WTC11 (cell line): ENCODE measurements at regions not wholly inside any gene's neighbourhood (a gene's known extent, or its start where the extent isn't known, plus 50 kb on each side); places are given as distances from the start of the nearest gene placed in this dataset.

Experiments used
- ATAC-seq: fragments of 200-7000 bp; cut with Tn5 transposase; 2 replicates; pipeline ENCODE4 v1.10.0; 2021; ENCODE audit warnings: mild to moderate bottlenecking, moderate library complexity
- CTCF ChIA-PET: fragments of 300-600 bp; sonication (Branson Sonifier 250); formaldehyde crosslinking; loops from one replicate; lab custom pipeline; 2021; ENCODE audit warnings: antibody characterized with exemption; lab: Charles Lee
- POLR2A ChIA-PET: fragments of 350-600 bp; sonication (Branson Sonifier 250); formaldehyde crosslinking; loops from one replicate; lab custom pipeline; 2021; ENCODE audit warnings: antibody characterized with exemption; lab: Charles Lee
- DNase-seq: peaks from one replicate; pipeline ENCODE4 v3.0.0; 2021; ENCODE audit warnings: low spot score
- H3K27ac Mint-ChIP-seq: 2 replicates; pipeline ENCODE4 v1.8.0; 2021; ENCODE audit warnings: mixed read lengths
- H3K27me3 Mint-ChIP-seq: 2 replicates; pipeline ENCODE4 v1.8.0; 2021; ENCODE audit warnings: low read depth, mild to moderate bottlenecking, moderate library complexity, mixed read lengths
- H3K36me3 Mint-ChIP-seq: 2 replicates; pipeline ENCODE4 v1.8.0; 2021; ENCODE audit warnings: mixed read lengths
- H3K4me1 Mint-ChIP-seq: 2 replicates; pipeline ENCODE4 v1.8.0; 2022; ENCODE audit warnings: mixed read lengths
- H3K4me3 Mint-ChIP-seq: 2 replicates; pipeline ENCODE4 v1.8.0; 2021; ENCODE audit warnings: mild to moderate bottlenecking, moderate library complexity, mixed read lengths
- H3K9me3 Mint-ChIP-seq: 2 replicates; pipeline ENCODE4 v1.8.0; 2021; ENCODE audit warnings: mixed read lengths
- CBFB ChIP-seq: sonication (generic); formaldehyde crosslinking; IDR thresholded peaks from 2 replicates; pipeline ENCODE4 v1.8.1; 2022; ENCODE audit warnings: mild to moderate bottlenecking, low read depth, missing genetic modification reagents
- CREB1 ChIP-seq: sonication (generic); formaldehyde crosslinking; IDR thresholded peaks from 2 replicates; pipeline ENCODE4 v1.8.0; 2023; ENCODE audit warnings: mild to moderate bottlenecking, missing genetic modification reagents
- ESRRA ChIP-seq: sonication (generic); formaldehyde crosslinking; IDR thresholded peaks from 2 replicates; pipeline ENCODE4 v1.8.1; 2022; ENCODE audit warnings: mild to moderate bottlenecking, missing genetic modification reagents, borderline replicate concordance
- ETV6 ChIP-seq: sonication (generic); formaldehyde crosslinking; IDR thresholded peaks from 2 replicates; pipeline ENCODE4 v1.8.1; 2022; ENCODE audit warnings: mild to moderate bottlenecking, missing genetic modification reagents
- JAZF1 ChIP-seq: fragments of 250-450 bp; sonication (Bioruptor Pico); IDR thresholded peaks from 2 replicates; pipeline ENCODE4 v1.9.0; 2021; ENCODE audit warnings: moderate library complexity, mild to moderate bottlenecking, inconsistent platforms
- OVOL2 ChIP-seq: fragments of 250-450 bp; sonication (Bioruptor Pico); IDR thresholded peaks from 2 replicates; pipeline ENCODE4 v1.9.0; 2021; ENCODE audit warnings: mild to moderate bottlenecking, borderline replicate concordance
- SMAD4 ChIP-seq: sonication (generic); formaldehyde crosslinking; IDR thresholded peaks from 2 replicates; pipeline ENCODE4 v1.8.0; 2022; ENCODE audit warnings: mild to moderate bottlenecking, missing genetic modification reagents
- SOX15 ChIP-seq: fragments of 250-450 bp; sonication (Bioruptor Pico); IDR thresholded peaks from 2 replicates; pipeline ENCODE4 v1.9.0; 2021; ENCODE audit warnings: mild to moderate bottlenecking
- ZNF232 ChIP-seq: sonication (generic); formaldehyde crosslinking; IDR thresholded peaks from 2 replicates; pipeline ENCODE4 v1.8.0; 2022; ENCODE audit warnings: mild to moderate bottlenecking, missing genetic modification reagents
- ZNF416 ChIP-seq: fragments of 250-450 bp; sonication (Bioruptor Pico); IDR thresholded peaks from 2 replicates; pipeline ENCODE4 v1.9.0; 2021; ENCODE audit warnings: mild to moderate bottlenecking, inconsistent platforms
- ZNF671 ChIP-seq: fragments of 250-450 bp; sonication (Bioruptor Pico); IDR thresholded peaks from 2 replicates; pipeline ENCODE4 v1.8.0; 2021; ENCODE audit warnings: mild to moderate bottlenecking
- TF ChIP-seq, protein P1 (sequence below): fragments of 250-450 bp; sonication (Bioruptor Pico); IDR thresholded peaks from 2 replicates; pipeline ENCODE4 v1.9.0; 2021; ENCODE audit warnings: mild to moderate bottlenecking, borderline replicate concordance
- TF ChIP-seq, protein P2 (sequence below): sonication (generic); formaldehyde crosslinking; IDR thresholded peaks from 2 replicates; pipeline ENCODE4 v1.8.0; 2022; ENCODE audit warnings: mild to moderate bottlenecking, missing genetic modification reagents
- TF ChIP-seq, protein P3 (sequence below): sonication (generic); formaldehyde crosslinking; conservative IDR thresholded peaks from 2 replicates; pipeline ENCODE4 v1.8.1; 2022; ENCODE audit warnings: mild to moderate bottlenecking, missing genetic modification reagents
- TF ChIP-seq, protein P4 (sequence below): sonication (generic); formaldehyde crosslinking; IDR thresholded peaks from 2 replicates; pipeline ENCODE4 v1.8.0; 2023; ENCODE audit warnings: mild to moderate bottlenecking, missing genetic modification reagents
- TF ChIP-seq, protein P5 (sequence below): sonication (generic); formaldehyde crosslinking; IDR thresholded peaks from 2 replicates; pipeline ENCODE4 v1.8.1; 2023; ENCODE audit warnings: mild to moderate bottlenecking, missing genetic modification reagents, moderate library complexity
- TF ChIP-seq, protein P6 (sequence below): fragments of 250-450 bp; sonication (Bioruptor Pico); IDR thresholded peaks from 2 replicates; pipeline ENCODE4 v2.1.2; 2022; ENCODE audit warnings: mild to moderate bottlenecking, moderate library complexity
- TF ChIP-seq, protein P7 (sequence below): sonication (generic); formaldehyde crosslinking; IDR thresholded peaks from 2 replicates; pipeline ENCODE4 v1.8.1; 2023; ENCODE audit warnings: mild to moderate bottlenecking, missing genetic modification reagents
- TF ChIP-seq, protein P8 (sequence below): sonication (generic); formaldehyde crosslinking; IDR thresholded peaks from 2 replicates; pipeline ENCODE4 v1.8.0; 2023; ENCODE audit warnings: missing genetic modification reagents, mild to moderate bottlenecking, borderline replicate concordance

DNA sequence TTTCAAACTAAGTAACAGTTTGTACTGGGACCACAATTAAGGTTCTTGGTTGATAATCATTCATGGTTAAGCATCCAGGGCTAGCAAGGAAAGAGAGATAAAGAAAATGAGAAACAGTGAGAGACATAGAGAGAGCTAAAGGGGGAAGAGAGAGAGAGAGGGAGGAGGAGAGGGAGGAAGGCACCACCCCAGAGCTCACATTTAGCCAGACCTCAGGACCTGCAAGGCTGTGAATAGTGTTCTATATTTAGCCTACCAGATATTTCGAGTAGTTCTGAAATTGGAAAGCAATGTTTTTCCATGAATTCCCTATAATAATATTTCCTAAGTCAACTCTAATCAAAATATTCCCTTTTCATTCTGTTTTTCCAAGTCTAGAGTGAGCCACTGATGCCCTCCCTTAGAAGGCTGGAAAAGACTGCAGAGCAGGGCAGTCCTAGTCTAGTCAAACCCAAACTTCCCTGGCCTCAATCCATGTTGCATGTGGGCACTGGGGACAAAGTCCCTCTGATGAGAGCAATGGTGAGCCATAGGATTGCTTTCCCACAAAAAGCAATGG is 119.4 kb upstream of the INHBA start (continued):
- TF ChIP-seq, protein P1, sequence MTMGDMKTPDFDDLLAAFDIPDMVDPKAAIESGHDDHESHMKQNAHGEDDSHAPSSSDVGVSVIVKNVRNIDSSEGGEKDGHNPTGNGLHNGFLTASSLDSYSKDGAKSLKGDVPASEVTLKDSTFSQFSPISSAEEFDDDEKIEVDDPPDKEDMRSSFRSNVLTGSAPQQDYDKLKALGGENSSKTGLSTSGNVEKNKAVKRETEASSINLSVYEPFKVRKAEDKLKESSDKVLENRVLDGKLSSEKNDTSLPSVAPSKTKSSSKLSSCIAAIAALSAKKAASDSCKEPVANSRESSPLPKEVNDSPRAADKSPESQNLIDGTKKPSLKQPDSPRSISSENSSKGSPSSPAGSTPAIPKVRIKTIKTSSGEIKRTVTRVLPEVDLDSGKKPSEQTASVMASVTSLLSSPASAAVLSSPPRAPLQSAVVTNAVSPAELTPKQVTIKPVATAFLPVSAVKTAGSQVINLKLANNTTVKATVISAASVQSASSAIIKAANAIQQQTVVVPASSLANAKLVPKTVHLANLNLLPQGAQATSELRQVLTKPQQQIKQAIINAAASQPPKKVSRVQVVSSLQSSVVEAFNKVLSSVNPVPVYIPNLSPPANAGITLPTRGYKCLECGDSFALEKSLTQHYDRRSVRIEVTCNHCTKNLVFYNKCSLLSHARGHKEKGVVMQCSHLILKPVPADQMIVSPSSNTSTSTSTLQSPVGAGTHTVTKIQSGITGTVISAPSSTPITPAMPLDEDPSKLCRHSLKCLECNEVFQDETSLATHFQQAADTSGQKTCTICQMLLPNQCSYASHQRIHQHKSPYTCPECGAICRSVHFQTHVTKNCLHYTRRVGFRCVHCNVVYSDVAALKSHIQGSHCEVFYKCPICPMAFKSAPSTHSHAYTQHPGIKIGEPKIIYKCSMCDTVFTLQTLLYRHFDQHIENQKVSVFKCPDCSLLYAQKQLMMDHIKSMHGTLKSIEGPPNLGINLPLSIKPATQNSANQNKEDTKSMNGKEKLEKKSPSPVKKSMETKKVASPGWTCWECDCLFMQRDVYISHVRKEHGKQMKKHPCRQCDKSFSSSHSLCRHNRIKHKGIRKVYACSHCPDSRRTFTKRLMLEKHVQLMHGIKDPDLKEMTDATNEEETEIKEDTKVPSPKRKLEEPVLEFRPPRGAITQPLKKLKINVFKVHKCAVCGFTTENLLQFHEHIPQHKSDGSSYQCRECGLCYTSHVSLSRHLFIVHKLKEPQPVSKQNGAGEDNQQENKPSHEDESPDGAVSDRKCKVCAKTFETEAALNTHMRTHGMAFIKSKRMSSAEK (CRISPR knock-in tag): no peak
- TF ChIP-seq, protein P2, sequence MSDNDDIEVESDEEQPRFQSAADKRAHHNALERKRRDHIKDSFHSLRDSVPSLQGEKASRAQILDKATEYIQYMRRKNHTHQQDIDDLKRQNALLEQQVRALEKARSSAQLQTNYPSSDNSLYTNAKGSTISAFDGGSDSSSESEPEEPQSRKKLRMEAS (CRISPR knock-in tag): no peak
- TF ChIP-seq SOX15 (CRISPR knock-in tag): no peak

DNA sequence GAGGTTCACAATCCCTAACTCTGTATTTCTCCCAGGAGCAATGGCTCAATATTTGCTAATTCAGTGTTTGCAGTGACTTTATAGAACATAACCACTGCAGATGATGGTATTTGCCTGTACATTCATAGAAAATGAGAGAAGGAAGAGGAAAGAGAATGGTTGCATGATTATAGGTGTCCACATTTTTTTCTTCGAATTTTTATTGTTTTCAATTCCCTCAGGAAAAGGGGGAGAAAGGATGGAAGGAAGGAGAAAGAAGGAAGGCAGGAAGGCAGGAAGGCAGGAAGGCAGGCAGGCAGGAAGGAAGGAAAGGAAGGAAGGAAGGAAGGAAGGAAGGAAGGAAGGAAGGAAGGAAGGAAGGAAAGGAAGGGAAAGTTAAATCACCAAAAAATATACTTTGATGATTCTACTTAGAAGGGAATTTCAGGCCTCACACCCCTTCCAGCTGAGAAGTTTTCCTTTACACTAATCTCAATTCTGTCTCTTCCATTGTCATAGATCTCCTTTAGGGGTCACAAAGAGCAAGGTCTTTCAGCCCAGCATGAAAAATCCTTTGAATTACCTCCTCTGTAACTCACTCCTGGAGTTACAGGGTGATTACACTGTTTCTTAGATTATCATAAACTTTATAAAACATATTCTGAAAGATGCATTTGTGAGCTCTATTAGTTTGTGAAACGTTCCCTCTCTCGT is 118.8 kb upstream of the INHBA start:
- no peak for TF ChIP-seq ESRRA (CRISPR knock-in tag)
- TF ChIP-seq CREB1 (CRISPR knock-in tag): no peak
- TF ChIP-seq, protein P3, sequence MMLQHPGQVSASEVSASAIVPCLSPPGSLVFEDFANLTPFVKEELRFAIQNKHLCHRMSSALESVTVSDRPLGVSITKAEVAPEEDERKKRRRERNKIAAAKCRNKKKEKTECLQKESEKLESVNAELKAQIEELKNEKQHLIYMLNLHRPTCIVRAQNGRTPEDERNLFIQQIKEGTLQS (CRISPR knock-in tag): no peak
- no peak for TF ChIP-seq CBFB (CRISPR knock-in tag)
- TF ChIP-seq SMAD4: no peak
- no peak for TF ChIP-seq JAZF1 (CRISPR knock-in tag)
- TF ChIP-seq, protein P4, sequence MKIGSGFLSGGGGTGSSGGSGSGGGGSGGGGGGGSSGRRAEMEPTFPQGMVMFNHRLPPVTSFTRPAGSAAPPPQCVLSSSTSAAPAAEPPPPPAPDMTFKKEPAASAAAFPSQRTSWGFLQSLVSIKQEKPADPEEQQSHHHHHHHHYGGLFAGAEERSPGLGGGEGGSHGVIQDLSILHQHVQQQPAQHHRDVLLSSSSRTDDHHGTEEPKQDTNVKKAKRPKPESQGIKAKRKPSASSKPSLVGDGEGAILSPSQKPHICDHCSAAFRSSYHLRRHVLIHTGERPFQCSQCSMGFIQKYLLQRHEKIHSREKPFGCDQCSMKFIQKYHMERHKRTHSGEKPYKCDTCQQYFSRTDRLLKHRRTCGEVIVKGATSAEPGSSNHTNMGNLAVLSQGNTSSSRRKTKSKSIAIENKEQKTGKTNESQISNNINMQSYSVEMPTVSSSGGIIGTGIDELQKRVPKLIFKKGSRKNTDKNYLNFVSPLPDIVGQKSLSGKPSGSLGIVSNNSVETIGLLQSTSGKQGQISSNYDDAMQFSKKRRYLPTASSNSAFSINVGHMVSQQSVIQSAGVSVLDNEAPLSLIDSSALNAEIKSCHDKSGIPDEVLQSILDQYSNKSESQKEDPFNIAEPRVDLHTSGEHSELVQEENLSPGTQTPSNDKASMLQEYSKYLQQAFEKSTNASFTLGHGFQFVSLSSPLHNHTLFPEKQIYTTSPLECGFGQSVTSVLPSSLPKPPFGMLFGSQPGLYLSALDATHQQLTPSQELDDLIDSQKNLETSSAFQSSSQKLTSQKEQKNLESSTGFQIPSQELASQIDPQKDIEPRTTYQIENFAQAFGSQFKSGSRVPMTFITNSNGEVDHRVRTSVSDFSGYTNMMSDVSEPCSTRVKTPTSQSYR (CRISPR knock-in tag): no peak
- TF ChIP-seq, protein P5, sequence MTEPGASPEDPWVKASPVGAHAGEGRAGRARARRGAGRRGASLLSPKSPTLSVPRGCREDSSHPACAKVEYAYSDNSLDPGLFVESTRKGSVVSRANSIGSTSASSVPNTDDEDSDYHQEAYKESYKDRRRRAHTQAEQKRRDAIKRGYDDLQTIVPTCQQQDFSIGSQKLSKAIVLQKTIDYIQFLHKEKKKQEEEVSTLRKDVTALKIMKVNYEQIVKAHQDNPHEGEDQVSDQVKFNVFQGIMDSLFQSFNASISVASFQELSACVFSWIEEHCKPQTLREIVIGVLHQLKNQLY (CRISPR knock-in tag): no peak
- no peak for TF ChIP-seq OVOL2
- no peak for TF ChIP-seq ETV6 (CRISPR knock-in tag)
- TF ChIP-seq, protein P6, sequence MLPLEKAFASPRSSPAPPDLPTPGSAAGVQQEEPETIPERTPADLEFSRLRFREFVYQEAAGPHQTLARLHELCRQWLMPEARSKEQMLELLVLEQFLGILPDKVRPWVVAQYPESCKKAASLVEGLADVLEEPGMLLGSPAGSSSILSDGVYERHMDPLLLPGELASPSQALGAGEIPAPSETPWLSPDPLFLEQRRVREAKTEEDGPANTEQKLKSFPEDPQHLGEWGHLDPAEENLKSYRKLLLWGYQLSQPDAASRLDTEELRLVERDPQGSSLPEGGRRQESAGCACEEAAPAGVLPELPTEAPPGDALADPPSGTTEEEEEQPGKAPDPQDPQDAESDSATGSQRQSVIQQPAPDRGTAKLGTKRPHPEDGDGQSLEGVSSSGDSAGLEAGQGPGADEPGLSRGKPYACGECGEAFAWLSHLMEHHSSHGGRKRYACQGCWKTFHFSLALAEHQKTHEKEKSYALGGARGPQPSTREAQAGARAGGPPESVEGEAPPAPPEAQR (CRISPR knock-in tag): no peak
- TF ChIP-seq, protein P7, sequence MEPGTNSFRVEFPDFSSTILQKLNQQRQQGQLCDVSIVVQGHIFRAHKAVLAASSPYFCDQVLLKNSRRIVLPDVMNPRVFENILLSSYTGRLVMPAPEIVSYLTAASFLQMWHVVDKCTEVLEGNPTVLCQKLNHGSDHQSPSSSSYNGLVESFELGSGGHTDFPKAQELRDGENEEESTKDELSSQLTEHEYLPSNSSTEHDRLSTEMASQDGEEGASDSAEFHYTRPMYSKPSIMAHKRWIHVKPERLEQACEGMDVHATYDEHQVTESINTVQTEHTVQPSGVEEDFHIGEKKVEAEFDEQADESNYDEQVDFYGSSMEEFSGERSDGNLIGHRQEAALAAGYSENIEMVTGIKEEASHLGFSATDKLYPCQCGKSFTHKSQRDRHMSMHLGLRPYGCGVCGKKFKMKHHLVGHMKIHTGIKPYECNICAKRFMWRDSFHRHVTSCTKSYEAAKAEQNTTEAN (CRISPR knock-in tag): no peak
- no peak for TF ChIP-seq ZNF416 (CRISPR knock-in tag)
- TF ChIP-seq ZNF232 (CRISPR knock-in tag): no peak
- TF ChIP-seq, protein P8, sequence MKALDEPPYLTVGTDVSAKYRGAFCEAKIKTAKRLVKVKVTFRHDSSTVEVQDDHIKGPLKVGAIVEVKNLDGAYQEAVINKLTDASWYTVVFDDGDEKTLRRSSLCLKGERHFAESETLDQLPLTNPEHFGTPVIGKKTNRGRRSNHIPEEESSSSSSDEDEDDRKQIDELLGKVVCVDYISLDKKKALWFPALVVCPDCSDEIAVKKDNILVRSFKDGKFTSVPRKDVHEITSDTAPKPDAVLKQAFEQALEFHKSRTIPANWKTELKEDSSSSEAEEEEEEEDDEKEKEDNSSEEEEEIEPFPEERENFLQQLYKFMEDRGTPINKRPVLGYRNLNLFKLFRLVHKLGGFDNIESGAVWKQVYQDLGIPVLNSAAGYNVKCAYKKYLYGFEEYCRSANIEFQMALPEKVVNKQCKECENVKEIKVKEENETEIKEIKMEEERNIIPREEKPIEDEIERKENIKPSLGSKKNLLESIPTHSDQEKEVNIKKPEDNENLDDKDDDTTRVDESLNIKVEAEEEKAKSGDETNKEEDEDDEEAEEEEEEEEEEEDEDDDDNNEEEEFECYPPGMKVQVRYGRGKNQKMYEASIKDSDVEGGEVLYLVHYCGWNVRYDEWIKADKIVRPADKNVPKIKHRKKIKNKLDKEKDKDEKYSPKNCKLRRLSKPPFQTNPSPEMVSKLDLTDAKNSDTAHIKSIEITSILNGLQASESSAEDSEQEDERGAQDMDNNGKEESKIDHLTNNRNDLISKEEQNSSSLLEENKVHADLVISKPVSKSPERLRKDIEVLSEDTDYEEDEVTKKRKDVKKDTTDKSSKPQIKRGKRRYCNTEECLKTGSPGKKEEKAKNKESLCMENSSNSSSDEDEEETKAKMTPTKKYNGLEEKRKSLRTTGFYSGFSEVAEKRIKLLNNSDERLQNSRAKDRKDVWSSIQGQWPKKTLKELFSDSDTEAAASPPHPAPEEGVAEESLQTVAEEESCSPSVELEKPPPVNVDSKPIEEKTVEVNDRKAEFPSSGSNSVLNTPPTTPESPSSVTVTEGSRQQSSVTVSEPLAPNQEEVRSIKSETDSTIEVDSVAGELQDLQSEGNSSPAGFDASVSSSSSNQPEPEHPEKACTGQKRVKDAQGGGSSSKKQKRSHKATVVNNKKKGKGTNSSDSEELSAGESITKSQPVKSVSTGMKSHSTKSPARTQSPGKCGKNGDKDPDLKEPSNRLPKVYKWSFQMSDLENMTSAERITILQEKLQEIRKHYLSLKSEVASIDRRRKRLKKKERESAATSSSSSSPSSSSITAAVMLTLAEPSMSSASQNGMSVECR: no peak
- TF ChIP-seq ZNF671 (CRISPR knock-in tag): no peak
- CTCF ChIA-PET: interaction anchor here (0.7 kb wide), 1 partner anchor 1649 kb away, joined by 3 read pairs; no protein-coding TSS in a partner anchor

More for the DNA sequence above, 118.8 kb upstream of the INHBA start:
- 0 out of 2 replicates have a peak, but pooled peaks have one; percentile 44 for ATAC-seq
- Mint-ChIP-seq H3K27ac (no peak overlapping the region), H3K9me3 (no peaks in the 10 kb centered on the region), H3K36me3 (no peaks in the 10 kb centered on the region), H3K27me3 (no peaks in the 10 kb centered on the region), H3K4me3 (no peak overlapping the region), H3K4me1 (peaks cover 15% of the 10 kb centered on the region)
- POLR2A ChIA-PET: no interaction called here
- no peak for DNase-seq
